HCT116 (cell line): ENCODE measurements at regions not wholly inside any gene's neighbourhood (a gene's known extent, or its start where the extent isn't known, plus 50 kb on each side); places are given as distances from the start of the nearest gene placed in this dataset.

Source experiments
- ATAC-seq: fragments of 200-7000 bp; cut with Tn5 transposase; 2 replicates; pipeline ENCODE4 v1.9.1; 2020; ENCODE audit warnings: mild to moderate bottlenecking, moderate library complexity
- BruUV-seq: library from RNA; stranded (reverse); fragments of 400-500 nt; replicated peaks from 2 replicates; lab custom pipeline; 2021; lab: Mats Ljungman, UMichigan
- CTCF ChIA-PET: fragments of 300-600 bp; sonication (Branson Sonifier 250); formaldehyde crosslinking; loops from one replicate; lab custom pipeline; 2021; ENCODE audit warnings: antibody characterized with exemption; lab: Charles Lee
- POLR2A ChIA-PET: fragments of 300-600, 350-600 bp; sonication (Branson Sonifier 250); formaldehyde crosslinking; loops from one replicate; lab custom pipeline; 2021; ENCODE audit warnings: antibody characterized with exemption; lab: Charles Lee
- RAD21 ChIA-PET, 2 experiments: fragments of 300-600 bp; sonication (Branson Sonifier 250); formaldehyde crosslinking; loops; one replicate each; lab custom pipeline; 2023; ENCODE audit warnings: low total read pairs in 2 of 2; ENCODE audit not compliant: uncharacterized antibody in 2 of 2, unreplicated experiment in 2 of 2, low non-redundant PET in 1 of 2; lab: Charles Lee
- DNase-seq: peaks from one replicate; pipeline ENCODE4 v3.0.0-alpha.2; 2010; ENCODE audit warnings: low read depth, low spot score
- H2AFZ ChIP-seq: fragments of 200-600 bp; shearing (Covaris generic), sonication (generic); 2 replicates; pipeline ENCODE4 v1.6.1; 2017; ENCODE audit warnings: low read depth, mixed run types, mixed read lengths, antibody characterized with exemption, low read length; ENCODE audit not compliant: poor library complexity, severe bottlenecking
- H3K27ac ChIP-seq: 2 replicates; pipeline ENCODE4 v1.5.1; 2012; ENCODE audit warnings: low read depth, low read length
- H3K27me3 ChIP-seq: fragments of 200-600 bp; sonication (generic); 2 replicates; pipeline ENCODE4 v1.6.1; 2016; ENCODE audit warnings: mixed run types, low read length, mixed read lengths; ENCODE audit not compliant: insufficient read depth
- H3K36me3 ChIP-seq, 2 experiments: fragments of 200-500 bp in 1 of 2; fragments of 200-600 bp in 1 of 2; sonication (Bioruptor generic) in 1 of 2; sonication (generic) in 1 of 2; 2 replicates each; pipeline versions ENCODE4 v1.5.1 to v1.6.1; 2014 to 2016; ENCODE audit warnings: low read length in 2 of 2, inconsistent platforms in 1 of 2, mixed read lengths in 1 of 2, mixed run types in 1 of 2; ENCODE audit not compliant: insufficient read depth in 2 of 2, control insufficient read depth in 1 of 2
- H3K4me1 ChIP-seq, 2 experiments: fragments of 200-600 bp in 1 of 2; sonication (generic) in 1 of 2; 2 replicates each; pipeline versions ENCODE4 v1.5.1 to v1.6.1; 2012 to 2017; ENCODE audit warnings: low read length in 2 of 2, inconsistent platforms in 1 of 2, mild to moderate bottlenecking in 1 of 2, mixed read lengths in 1 of 2, mixed run types in 1 of 2, moderate library complexity in 1 of 2; ENCODE audit not compliant: insufficient read depth in 2 of 2, control insufficient read depth in 1 of 2
- H3K4me2 ChIP-seq: fragments of 200-600 bp; sonication (generic); 2 replicates; pipeline ENCODE4 v1.6.1; 2017; ENCODE audit warnings: mixed run types, low read length, mixed read lengths
- H3K4me3 ChIP-seq, 2 experiments: fragments of 200-600 bp in 1 of 2; sonication (generic) in 1 of 2; replicated peaks in 1 of 2; 2 replicates each; pipeline ENCODE4 v1.5.1; 2011 to 2016; ENCODE audit warnings: low read length in 2 of 2, control low read depth in 1 of 2, low read depth in 1 of 2, mild to moderate bottlenecking in 1 of 2, mixed read lengths in 1 of 2, mixed run types in 1 of 2
- H3K79me2 ChIP-seq: fragments of 200-600 bp; sonication (generic); 2 replicates; pipeline ENCODE4 v1.6.1; 2017; ENCODE audit warnings: mild to moderate bottlenecking, mixed run types, low read length, moderate library complexity, mixed read lengths; ENCODE audit not compliant: insufficient read depth
- H3K9ac ChIP-seq: fragments of 200-600 bp; sonication (generic); 2 replicates; pipeline ENCODE4 v1.6.1; 2016; ENCODE audit warnings: low read length, mixed read lengths
- H3K9me2 ChIP-seq: fragments of 200-600 bp; sonication (generic), shearing (Covaris generic); 2 replicates; pipeline ENCODE4 v1.6.1; 2017; ENCODE audit warnings: mixed run types, mild to moderate bottlenecking, moderate library complexity; ENCODE audit not compliant: insufficient read depth
- H3K9me3 ChIP-seq, 2 experiments: fragments of 200-500 bp in 1 of 2; fragments of 200-600 bp in 1 of 2; sonication (Bioruptor generic) in 1 of 2; sonication (generic) in 1 of 2; 2 replicates each; pipeline ENCODE4 v1.6.1; 2014 to 2017; ENCODE audit warnings: low read length in 2 of 2, mixed read lengths in 2 of 2, inconsistent platforms in 1 of 2, low read depth in 1 of 2, mild to moderate bottlenecking in 1 of 2, mixed run types in 1 of 2, moderate library complexity in 1 of 2; ENCODE audit not compliant: control insufficient read depth in 1 of 2, insufficient read depth in 1 of 2
- H4K20me1 ChIP-seq: fragments of 200-600 bp; sonication (generic), shearing (Covaris generic); 2 replicates; pipeline ENCODE4 v1.6.1; 2017; ENCODE audit warnings: mixed run types, mild to moderate bottlenecking, moderate library complexity; ENCODE audit not compliant: insufficient read depth
- ATF3 ChIP-seq: IDR thresholded peaks from 2 replicates; pipeline ENCODE4 v1.6.1; 2012
- CBX3 ChIP-seq: IDR thresholded peaks from 2 replicates; pipeline ENCODE4 v1.6.1; 2012; ENCODE audit warnings: low read depth
- ELF1 ChIP-seq: IDR thresholded peaks from 2 replicates; pipeline ENCODE4 v1.6.1; 2012; ENCODE audit warnings: low read depth, borderline replicate concordance
- EZH2 ChIP-seq: fragments of 200-600 bp; sonication (generic); IDR thresholded peaks from 2 replicates; pipeline ENCODE4 v1.6.1; 2017; ENCODE audit warnings: antibody characterized with exemption, mixed run types
- JUND ChIP-seq: IDR thresholded peaks from 2 replicates; pipeline ENCODE4 v1.6.1; 2012
- POLR2A ChIP-seq: IDR thresholded peaks from 2 replicates; pipeline ENCODE4 v1.7.0; 2011; ENCODE audit warnings: borderline replicate concordance; ENCODE audit not compliant: insufficient read depth, insufficient read length; ENCODE audit errors: extremely low read depth
- POLR2AphosphoS5 ChIP-seq: IDR thresholded peaks from 2 replicates; pipeline ENCODE4 v1.6.1; 2011; ENCODE audit warnings: mild to moderate bottlenecking, low read depth, low read length, moderate library complexity
- RAD21 ChIP-seq: IDR thresholded peaks from 2 replicates; pipeline ENCODE4 v1.6.1; 2012; ENCODE audit warnings: low read depth, mild to moderate bottlenecking
- REST ChIP-seq: IDR thresholded peaks from 2 replicates; pipeline ENCODE4 v1.6.1; 2012; ENCODE audit warnings: low read depth
- SP1 ChIP-seq: IDR thresholded peaks from 2 replicates; pipeline ENCODE4 v1.6.1; 2012; ENCODE audit warnings: low read depth
- SRF ChIP-seq: IDR thresholded peaks from 2 replicates; pipeline ENCODE4 v1.6.1; 2012; ENCODE audit warnings: low read depth
- ZBTB33 ChIP-seq: IDR thresholded peaks from 2 replicates; pipeline ENCODE4 v1.6.1; 2011; ENCODE audit warnings: mild to moderate bottlenecking, low read length, moderate library complexity; ENCODE audit not compliant: insufficient replicate concordance; ENCODE audit errors: extremely low read depth
- intact Hi-C: fragments of 100-400 bp; cut with micrococcal nuclease; formaldehyde crosslinking; loops from 2 replicates; pipeline ENCODE4 v1.10.0; 2022

GRCh38 chr5:13994621-13995253 lies 50.2 kb upstream of the DNAH5 start:
- TF ChIP-seq ELF1 (no peak), RAD21 (no peak), EZH2 (no peak), POLR2A (no peak), REST (no peak), ATF3 (no peak), ZBTB33 (no peak), SP1 (no peak), JUND (no peak), POLR2AphosphoS5 (no peak), CBX3 (no peak), SRF (no peak)
- no peaks in the 10 kb centered on the region for H3K79me2 ChIP-seq
- RAD21 ChIA-PET, result no interaction called here
- H3K4me2 ChIP-seq, result no peak overlapping the region
- CTCF ChIA-PET, result no interaction called here
- H3K9me3 ChIP-seq, result no peaks in the 10 kb centered on the region; a peak in 1 of 4 replicates
- no peak overlapping the region for H3K9ac ChIP-seq
- no peak for ATAC-seq
- no peaks in the 10 kb centered on the region for H3K36me3 ChIP-seq
- no peak overlapping the region for H3K4me3 ChIP-seq
- DNase-seq, result no peak
- POLR2A ChIA-PET, result no interaction called here
- no peaks in the 10 kb centered on the region for H3K27me3 ChIP-seq
- no peaks in the 10 kb centered on the region for H3K9me2 ChIP-seq
- H3K4me1 ChIP-seq, result peaks cover 0 to 1% of the 10 kb centered on the region in 2 experiments; a peak in 2 of 4 replicates
- no peak overlapping the region for H3K27ac ChIP-seq
- no peak overlapping the region for H2AFZ ChIP-seq
- no peaks in the 10 kb centered on the region for H4K20me1 ChIP-seq
- BruUV-seq, result no TSS peak
- intact Hi-C loops, result no loop called here
